ENCODE measurements at regions not wholly inside any gene's neighbourhood (a gene's known extent, or its start where the extent isn't known, plus 50 kb on each side); places are given as distances from the start of the nearest gene placed in this dataset.

DNA sequence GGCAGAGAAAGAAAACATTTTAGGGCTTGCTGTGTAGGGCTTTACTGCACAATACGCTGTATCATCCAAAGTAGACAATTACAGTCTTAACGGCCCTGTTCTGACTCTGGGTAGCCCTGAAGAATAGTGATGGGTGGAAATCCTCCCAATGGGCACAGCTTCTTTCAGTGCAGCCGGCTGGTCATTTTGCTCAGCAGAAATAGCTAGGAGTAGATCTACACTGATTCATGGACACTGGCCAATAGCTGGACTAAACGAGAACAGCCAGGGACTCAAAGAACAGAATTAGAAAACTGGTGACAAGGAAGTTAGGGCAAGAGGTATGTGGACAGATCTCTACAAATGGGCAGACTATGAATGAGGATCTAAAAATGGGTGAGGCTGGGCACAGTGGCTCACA, 69.3 kb downstream of the IARS1 start:
- H3K4me3 ChIP-seq (replicated peaks in 1 of 3; ENCODE audit: insufficient read depth in 1 of 3, low read depth in 1 of 3, low read length in 3 of 3): no peak overlapping the region
- H3K4me2 ChIP-seq (ENCODE audit: insufficient read depth, low read length): no peak overlapping the region
- H2AFZ ChIP-seq (ENCODE audit: low read depth, low read length): no peak overlapping the region
- no peaks in the 10 kb centered on the region for H3K4me1 ChIP-seq (ENCODE audit: control insufficient read depth, extremely low read depth, insufficient read depth, low read length)
- ChIA-PET CTCF (interaction anchor here (1.1 to 4.1 kb wide), 3 partner anchors 84 to 86 kb away, joined by 6 to 36 read pairs (median 14); no protein-coding TSS in a partner anchor), POLR2A (no interaction called here)
- no peak for FAIRE-seq
- intact Hi-C loops (cut with micrococcal nuclease) (no loop called here), dilution Hi-C loops (cut with MboI; ENCODE audit: extremely low pct_ligation_motif_present, low sequenced_read_pairs) (no loop called here)
- no peaks in the 10 kb centered on the region for H4K20me1 ChIP-seq (replicated peaks; ENCODE audit: control insufficient read depth, extremely low read depth, insufficient read depth, low read length)
- no peak overlapping the region for H3K9ac ChIP-seq (replicated peaks; ENCODE audit: extremely low read depth, insufficient read depth, low read length)
- no TSS peak for BruUV-seq (replicated peaks)
- no peaks in the 10 kb centered on the region for H3K9me3 ChIP-seq (replicated peaks; ENCODE audit: control insufficient read depth, insufficient read depth, low read length)
- H3K9me1 ChIP-seq (replicated peaks; ENCODE audit: control insufficient read depth, extremely low read depth, insufficient read depth, low read length): no peaks in the 10 kb centered on the region
- TF ChIP-seq, protein P1, sequence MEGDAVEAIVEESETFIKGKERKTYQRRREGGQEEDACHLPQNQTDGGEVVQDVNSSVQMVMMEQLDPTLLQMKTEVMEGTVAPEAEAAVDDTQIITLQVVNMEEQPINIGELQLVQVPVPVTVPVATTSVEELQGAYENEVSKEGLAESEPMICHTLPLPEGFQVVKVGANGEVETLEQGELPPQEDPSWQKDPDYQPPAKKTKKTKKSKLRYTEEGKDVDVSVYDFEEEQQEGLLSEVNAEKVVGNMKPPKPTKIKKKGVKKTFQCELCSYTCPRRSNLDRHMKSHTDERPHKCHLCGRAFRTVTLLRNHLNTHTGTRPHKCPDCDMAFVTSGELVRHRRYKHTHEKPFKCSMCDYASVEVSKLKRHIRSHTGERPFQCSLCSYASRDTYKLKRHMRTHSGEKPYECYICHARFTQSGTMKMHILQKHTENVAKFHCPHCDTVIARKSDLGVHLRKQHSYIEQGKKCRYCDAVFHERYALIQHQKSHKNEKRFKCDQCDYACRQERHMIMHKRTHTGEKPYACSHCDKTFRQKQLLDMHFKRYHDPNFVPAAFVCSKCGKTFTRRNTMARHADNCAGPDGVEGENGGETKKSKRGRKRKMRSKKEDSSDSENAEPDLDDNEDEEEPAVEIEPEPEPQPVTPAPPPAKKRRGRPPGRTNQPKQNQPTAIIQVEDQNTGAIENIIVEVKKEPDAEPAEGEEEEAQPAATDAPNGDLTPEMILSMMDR (IDR thresholded peaks at IDR 0.05; ENCODE audit: extremely low read depth in 1 of 2, insufficient read depth in 1 of 2, low read depth in 1 of 2, low read length in 2 of 2): no peak
- TF ChIP-seq, protein P2, sequence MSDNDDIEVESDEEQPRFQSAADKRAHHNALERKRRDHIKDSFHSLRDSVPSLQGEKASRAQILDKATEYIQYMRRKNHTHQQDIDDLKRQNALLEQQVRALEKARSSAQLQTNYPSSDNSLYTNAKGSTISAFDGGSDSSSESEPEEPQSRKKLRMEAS (IDR thresholded peaks at IDR 0.05; ENCODE audit: insufficient read depth, insufficient read length): no peak
- TF ChIP-seq EZH2 (IDR thresholded peaks at IDR 0.05; ENCODE audit: borderline replicate concordance, low read depth, low read length, severe bottlenecking) (no peak), MYC (IDR thresholded peaks at IDR 0.05; ENCODE audit: low read depth, low read length) (no peak), POLR2AphosphoS5 (IDR thresholded peaks at IDR 0.05; ENCODE audit: insufficient read depth, low read depth, low read length) (no peak), JUN (IDR thresholded peaks at IDR 0.05; ENCODE audit: borderline replicate concordance, insufficient read depth, insufficient read length, low read depth) (no peak), FOS (IDR thresholded peaks at IDR 0.05; ENCODE audit: borderline replicate concordance, insufficient read depth, low read length) (no peak), POLR2A (IDR thresholded peaks at IDR 0.05; ENCODE audit: low read depth, low read length) (no peak), GATA2 (IDR thresholded peaks at IDR 0.05; ENCODE audit: insufficient read depth, insufficient read length, low read depth, low read length) (no peak)
- no peaks in the 10 kb centered on the region for H3K27me3 ChIP-seq (ENCODE audit: control insufficient read depth in 2 of 2, insufficient read depth in 2 of 2, low read length in 2 of 2)
- H3K27ac ChIP-seq (ENCODE audit: insufficient read depth, low read depth, low read length): no peak overlapping the region
- peaks cover 4% of the 10 kb centered on the region for H3K79me2 ChIP-seq (ENCODE audit: control insufficient read depth, insufficient read depth, low read length)
- peaks cover 2 to 27% of the 10 kb centered on the region in 2 experiments for H3K36me3 ChIP-seq (ENCODE audit: control insufficient read depth in 2 of 2, extremely low read depth in 1 of 2, insufficient read depth in 2 of 2, low read length in 2 of 2)
- DNase-seq (ENCODE audit: low read depth, low spot score): no peak

Measured in endothelial cell of umbilical vein (primary cell).